Aorta (tissue), 5 donors: ENCODE measurements at regions not wholly inside any gene's neighbourhood (a gene's known extent, or its start where the extent isn't known, plus 50 kb on each side); places are given as distances from the start of the nearest gene placed in this dataset.
"Not testable (repeated sequence)": the region's sequence is repeated elsewhere in the genome, so short reads cannot be mapped to it uniquely, and the experiment has no call there.

ENCODE experiments used
- ATAC-seq: fragments of 200-7000 bp; cut with Tn5 transposase; one replicate; pipeline ENCODE4 v1.9.1; 2022; ENCODE audit warnings: moderate library complexity; ENCODE audit not compliant: low FRiP score
- DNase-seq, 2 donors: peaks; one replicate each; pipeline ENCODE4 v3.0.0-alpha.2; 2020
- H3K27ac ChIP-seq, 2 donors: one replicate each; pipeline ENCODE4 v1.5.1; 2013; ENCODE audit warnings: low read length in 2 of 2, mild to moderate bottlenecking in 2 of 2, moderate library complexity in 2 of 2, control low read depth in 1 of 2, inconsistent platforms in 1 of 2, low read depth in 1 of 2
- H3K27me3 ChIP-seq, 2 donors: one replicate each; pipeline ENCODE4 v1.6.1; 2013; ENCODE audit warnings: control low read depth in 1 of 2, low read length in 1 of 2, mild to moderate bottlenecking in 1 of 2, moderate library complexity in 1 of 2; ENCODE audit not compliant: insufficient read depth in 2 of 2, control insufficient read depth in 1 of 2
- H3K36me3 ChIP-seq, 2 donors: one replicate each; pipeline ENCODE4 v1.6.1; 2013; ENCODE audit warnings: control low read depth in 1 of 2, low read length in 1 of 2, mild to moderate bottlenecking in 1 of 2; ENCODE audit not compliant: insufficient read depth in 2 of 2, control insufficient read depth in 1 of 2
- H3K4me1 ChIP-seq, 2 donors: one replicate each; pipeline ENCODE4 v1.6.1; 2013; ENCODE audit warnings: low read length in 2 of 2, control low read depth in 1 of 2, mild to moderate bottlenecking in 1 of 2, moderate library complexity in 1 of 2; ENCODE audit not compliant: insufficient read depth in 2 of 2, control insufficient read depth in 1 of 2
- H3K4me3 ChIP-seq, 2 donors: one replicate each; pipeline ENCODE4 v1.5.1; 2013; ENCODE audit warnings: low read length in 2 of 2, control low read depth in 1 of 2, mild to moderate bottlenecking in 1 of 2
- H3K9me3 ChIP-seq: one replicate; pipeline ENCODE4 v1.6.1; 2013; ENCODE audit warnings: mild to moderate bottlenecking, low read length; ENCODE audit not compliant: control insufficient read depth
- WGBS, 2 donors: extraction: QIAGEN DNeasy Blood & Tissue Kit; methylation state at CpG; one replicate each; pipeline ENCODE4 v1.1.7; 2013; 5-methylcytosine and 5-hydroxymethylcytosine counted together
- intact Hi-C, 2 donors: fragments of 100-400 bp; cut with DNase I; formaldehyde crosslinking; loops; one replicate each; pipeline versions ENCODE4 v1.14.2 to v1.15.0; 2022
- donor health status: healthy with polysubstance abuse.
- donor health status: Bipolar disorder and iron deficiency.
- donor health status: DM: no; HTN: no; CAD: no.
- donor health status: DM: no; HTN: no; CAD: no.
- donor health status: DM: yes; HTN: yes; CAD: no.

- H3K27me3 ChIP-seq = no peaks in the 10 kb centered on the region
- H3K36me3 ChIP-seq = no peaks in the 10 kb centered on the region
- no peaks in the 10 kb centered on the region for H3K4me1 ChIP-seq
- H3K27ac ChIP-seq = no peak overlapping the region
- DNase-seq (no peak), ATAC-seq (no peak)
- intact Hi-C loops = no loop called here
- no peak overlapping the region for H3K4me3 ChIP-seq
- H3K9me3 ChIP-seq = no peaks in the 10 kb centered on the region
- 82 to 85% methylated on average over 4 of the region's 4 CpGs for WGBS, 2 donors
These were observed 124.1 kb downstream of the FAM174A start for GRCh38 chr5:100659080-100659795.

- no peak overlapping the region for H3K27ac ChIP-seq
These were observed 129.0 kb downstream of the FAM174A start for GRCh38 chr5:100664140-100664539.

GRCh38 chr5:100667161-100667630 lies 132.0 kb downstream of the FAM174A start:
- Histone ChIP-seq H3K27me3 (no peaks in the 10 kb centered on the region), H3K27ac (no peak overlapping the region), H3K36me3 (no peaks in the 10 kb centered on the region), H3K4me1 (no peaks in the 10 kb centered on the region), H3K9me3 (no peaks in the 10 kb centered on the region), H3K4me3 (no peak overlapping the region)
- DNase-seq (no peak), ATAC-seq (no peak)
- WGBS, 2 donors = 60 to 63% methylated on average over 4 of the region's 4 CpGs
- intact Hi-C loops = no loop called here

More at GRCh38 chr5:100664140-100664539, 129.0 kb downstream of the FAM174A start:
- ATAC-seq = no peak
- Histone ChIP-seq H3K4me3 (no peak overlapping the region), H3K4me1 (no peaks in the 10 kb centered on the region), H3K9me3 (no peaks in the 10 kb centered on the region), H3K36me3 (no peaks in the 10 kb centered on the region), H3K27me3 (no peaks in the 10 kb centered on the region)
- intact Hi-C loops = no loop called here
- no peak for DNase-seq
- 92 to 98% methylated on average over 1 of the region's 1 CpG for WGBS, 2 donors

GRCh38 chr5:100668511-100668910 lies 133.3 kb downstream of the FAM174A start:
- intact Hi-C loops = no loop called here
- DNase-seq = no peak
- Histone ChIP-seq H3K27ac (no peak overlapping the region), H3K9me3 (no peaks in the 10 kb centered on the region), H3K4me3 (no peak overlapping the region), H3K27me3 (no peaks in the 10 kb centered on the region), H3K36me3 (no peaks in the 10 kb centered on the region), H3K4me1 (no peaks in the 10 kb centered on the region)
- ATAC-seq = no peak
- 75 to 82% methylated on average over 3 of the region's 3 CpGs for WGBS, 2 donors

- Histone ChIP-seq H3K36me3 (no peaks in the 10 kb centered on the region), H3K9me3 (no peaks in the 10 kb centered on the region), H3K27ac (no peak overlapping the region), H3K27me3 (no peaks in the 10 kb centered on the region), H3K4me1 (peaks cover 0 to 5% of the 10 kb centered on the region in 2 donors), H3K4me3 (no peak overlapping the region)
- intact Hi-C loops = no loop called here
- ATAC-seq (no peak), DNase-seq (no peak)
- 8 to 9% methylated on average over 5 of the region's 5 CpGs for WGBS, 2 donors
These were observed 141.8 kb downstream of the FAM174A start for GRCh38 chr5:100676817-100677631.

- Histone ChIP-seq H3K27ac (no peak overlapping the region), H3K36me3 (no peaks in the 10 kb centered on the region), H3K9me3 (no peaks in the 10 kb centered on the region), H3K4me1 (no peaks in the 10 kb centered on the region), H3K27me3 (no peaks in the 10 kb centered on the region), H3K4me3 (no peak overlapping the region)
- no peak for ATAC-seq
- no peak for DNase-seq
- intact Hi-C loops = no loop called here
- WGBS, 2 donors = 92 to 97% methylated on average over 1 of the region's 1 CpG
These were observed 147.5 kb downstream of the FAM174A start for GRCh38 chr5:100682625-100683024.

- Histone ChIP-seq H3K27ac (no peak overlapping the region), H3K9me3 (no peaks in the 10 kb centered on the region), H3K4me1 (no peaks in the 10 kb centered on the region), H3K27me3 (no peaks in the 10 kb centered on the region), H3K36me3 (no peaks in the 10 kb centered on the region), H3K4me3 (no peak overlapping the region)
- intact Hi-C loops = no loop called here
- DNase-seq (peak in 1 of 2 donors; percentile 59), ATAC-seq (no peak)
- WGBS, 2 donors = 92 to 97% methylated on average over 3 of the region's 3 CpGs
These were observed 148.7 kb downstream of the FAM174A start for GRCh38 chr5:100683881-100684280.

GRCh38 chr5:100685122-100685521 lies 149.9 kb downstream of the FAM174A start:
- H3K4me3 ChIP-seq, H3K9me3 ChIP-seq, DNase-seq, ATAC-seq, H3K27me3 ChIP-seq, H3K27ac ChIP-seq, H3K4me1 ChIP-seq, intact Hi-C loops, H3K36me3 ChIP-seq: not testable (repeated sequence)
- WGBS, 2 donors = 97 to 100% methylated on average over 2 of the region's 2 CpGs

- WGBS, 2 donors = 95 to 96% methylated on average over 20 to 26 of the region's 26 CpGs
- intact Hi-C loops, H3K9me3 ChIP-seq, H3K27ac ChIP-seq, H3K36me3 ChIP-seq, H3K4me1 ChIP-seq, H3K4me3 ChIP-seq, ATAC-seq, H3K27me3 ChIP-seq: not testable (repeated sequence)
- DNase-seq = peak in 1 of 2 donors; percentile 47
These were observed 153.7 kb downstream of the FAM174A start for GRCh38 chr5:100688834-100689233.
